GM13976 (cell line): ENCODE measurements at regions not wholly inside any gene's neighbourhood (a gene's known extent, or its start where the extent isn't known, plus 50 kb on each side); places are given as distances from the start of the nearest gene placed in this dataset.

Source experiments
- DNase-seq: peaks from one replicate; pipeline ENCODE4 v3.0.0; 2012; ENCODE audit warnings: low spot score
- in situ Hi-C: fragments of 300-500 bp; cut with MboI; formaldehyde crosslinking; loops from one replicate; pipeline ENCODE4 v1.12.0; 2022; ENCODE audit warnings: low sequenced_read_pairs, mixed read lengths, inconsistent platforms; ENCODE audit not compliant: unreplicated experiment
- TF ChIP-seq, protein P1 (sequence below): IDR thresholded peaks from 2 replicates; pipeline ENCODE4 v1.5.1; 2012; ENCODE audit warnings: borderline replicate concordance, mild to moderate bottlenecking; ENCODE audit not compliant: insufficient read depth; ENCODE audit errors: extremely low read depth, missing control alignments, control extremely low read depth

DNA sequence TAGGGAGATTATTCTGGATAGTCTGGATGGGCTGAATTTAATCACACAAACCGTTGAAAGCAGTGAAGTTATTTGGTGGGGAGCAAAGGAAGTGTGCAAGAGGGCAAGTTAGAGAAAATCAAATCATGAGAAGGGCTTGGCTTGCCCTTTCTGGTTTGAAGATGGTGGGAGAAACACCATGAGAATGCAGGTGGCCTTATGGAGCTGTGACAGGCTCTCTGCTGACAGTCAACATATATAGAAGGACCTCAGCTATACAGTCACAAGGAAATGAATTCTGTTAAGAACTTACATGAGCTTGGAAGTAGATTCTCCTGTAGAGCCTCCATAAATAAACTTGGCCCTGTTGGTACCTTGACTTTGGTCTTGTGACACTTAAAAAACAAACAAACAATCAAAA lies 72.3 kb downstream of the GMNC start:
- TF ChIP-seq, protein P1, sequence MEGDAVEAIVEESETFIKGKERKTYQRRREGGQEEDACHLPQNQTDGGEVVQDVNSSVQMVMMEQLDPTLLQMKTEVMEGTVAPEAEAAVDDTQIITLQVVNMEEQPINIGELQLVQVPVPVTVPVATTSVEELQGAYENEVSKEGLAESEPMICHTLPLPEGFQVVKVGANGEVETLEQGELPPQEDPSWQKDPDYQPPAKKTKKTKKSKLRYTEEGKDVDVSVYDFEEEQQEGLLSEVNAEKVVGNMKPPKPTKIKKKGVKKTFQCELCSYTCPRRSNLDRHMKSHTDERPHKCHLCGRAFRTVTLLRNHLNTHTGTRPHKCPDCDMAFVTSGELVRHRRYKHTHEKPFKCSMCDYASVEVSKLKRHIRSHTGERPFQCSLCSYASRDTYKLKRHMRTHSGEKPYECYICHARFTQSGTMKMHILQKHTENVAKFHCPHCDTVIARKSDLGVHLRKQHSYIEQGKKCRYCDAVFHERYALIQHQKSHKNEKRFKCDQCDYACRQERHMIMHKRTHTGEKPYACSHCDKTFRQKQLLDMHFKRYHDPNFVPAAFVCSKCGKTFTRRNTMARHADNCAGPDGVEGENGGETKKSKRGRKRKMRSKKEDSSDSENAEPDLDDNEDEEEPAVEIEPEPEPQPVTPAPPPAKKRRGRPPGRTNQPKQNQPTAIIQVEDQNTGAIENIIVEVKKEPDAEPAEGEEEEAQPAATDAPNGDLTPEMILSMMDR = no peak
- in situ Hi-C loops = no loop called here
- DNase-seq = no peak

DNA sequence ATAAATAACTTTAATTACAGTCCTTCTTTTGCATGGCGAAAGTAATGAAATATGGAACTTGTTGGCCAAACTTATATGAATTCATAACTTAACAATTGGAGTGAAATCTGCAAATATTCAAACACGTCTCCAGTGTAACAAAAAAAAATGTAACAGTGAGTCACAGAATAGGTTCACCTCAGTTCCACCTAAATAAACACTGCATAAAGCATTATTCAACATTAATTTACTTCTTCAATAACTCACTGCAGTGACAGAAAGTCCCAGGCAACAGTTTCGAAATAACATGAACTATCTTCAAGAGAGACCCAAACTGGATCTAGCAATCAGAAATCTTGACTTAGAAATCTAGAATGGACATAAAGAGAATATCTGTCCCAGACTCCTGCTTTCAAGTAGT lies 75.6 kb downstream of the GMNC start:
- in situ Hi-C loops = no loop called here
- TF ChIP-seq, protein P1 = no peak
- DNase-seq = no peak

DNA sequence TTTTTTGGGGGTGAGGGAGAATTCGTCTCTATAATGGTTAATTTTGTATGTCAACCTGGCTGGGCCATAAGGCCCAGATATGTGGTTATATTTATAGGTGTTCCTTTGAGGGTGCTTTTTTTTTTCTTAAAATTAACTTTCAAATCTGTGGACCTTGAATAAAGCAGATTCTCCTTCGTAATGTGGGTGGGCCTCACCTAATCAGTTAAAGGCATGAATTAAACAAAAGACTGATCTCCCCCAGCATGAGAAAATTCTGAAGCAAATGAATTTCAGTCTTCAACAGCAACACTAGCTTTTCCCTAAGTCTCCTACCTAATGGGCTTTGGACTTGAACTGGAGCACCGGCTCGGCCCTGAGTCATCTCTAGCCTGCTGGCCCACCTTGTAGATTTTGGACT lies 77.4 kb downstream of the GMNC start:
- TF ChIP-seq, protein P1 = no peak
- in situ Hi-C loops = no loop called here
- no peak for DNase-seq

- in situ Hi-C loops = no loop called here
- no peak for DNase-seq
- TF ChIP-seq, protein P1 = no peak
Observed at GRCh38 chr3:190780524-190780923, 82.0 kb downstream of the GMNC start.

DNA sequence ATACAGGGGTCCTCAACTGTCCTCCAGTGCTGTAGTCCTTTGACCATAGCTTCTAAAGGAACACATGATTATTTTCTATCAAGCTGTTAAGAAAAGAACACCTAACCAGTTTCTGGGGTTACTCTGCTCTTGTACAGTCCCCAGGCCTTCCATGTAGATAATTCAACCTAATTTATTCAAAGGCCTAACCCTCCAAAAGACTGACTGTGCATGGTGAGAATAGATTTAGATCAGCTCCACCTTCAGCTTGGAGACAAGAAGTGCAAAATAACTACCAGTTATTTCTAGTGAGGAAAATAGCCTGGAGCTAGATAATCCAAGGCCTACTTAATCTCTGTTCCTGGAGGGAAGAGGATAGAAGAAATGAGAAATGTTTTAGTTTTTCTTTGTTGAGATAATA lies 87.9 kb downstream of the GMNC start:
- no peak for DNase-seq
- TF ChIP-seq, protein P1 = no peak
- in situ Hi-C loops = no loop called here

GRCh38 chr3:190773948-190774347 lies 88.5 kb downstream of the GMNC start:
- in situ Hi-C loops = no loop called here
- DNase-seq = no peak
- TF ChIP-seq, protein P1 = no peak

- TF ChIP-seq, protein P1 = no peak
- no peak for DNase-seq
- in situ Hi-C loops = no loop called here
Observed at GRCh38 chr3:190772831-190773230, 89.7 kb downstream of the GMNC start.
